CD4-positive, alpha-beta memory T cell (primary cell): ENCODE measurements at regions not wholly inside any gene's neighbourhood (a gene's known extent, or its start where the extent isn't known, plus 50 kb on each side); places are given as distances from the start of the nearest gene placed in this dataset.

ENCODE experiments used
- CTCF ChIA-PET: fragments of 350-600 bp; sonication (Branson Sonifier 250); formaldehyde crosslinking; loops from one replicate; lab custom pipeline; 2021; ENCODE audit warnings: inconsistent platforms; ENCODE audit not compliant: partially characterized antibody; lab: Charles Lee
- POLR2A ChIA-PET: fragments of 350-600 bp; sonication (Branson Sonifier 250); formaldehyde crosslinking; loops from one replicate; lab custom pipeline; 2021; ENCODE audit not compliant: partially characterized antibody; lab: Charles Lee
- DNase-seq, 5 donors: peaks; one replicate each; pipeline versions ENCODE4 v3.0.0 to v3.0.0-alpha.2; 2020 to 2022; ENCODE audit warnings: mixed read lengths in 1 of 5
- H3K27ac ChIP-seq: one replicate; pipeline ENCODE4 v1.7.0; 2013; ENCODE audit warnings: low read depth, low read length
- H3K27me3 ChIP-seq: 2 replicates; pipeline ENCODE4 v1.7.0; 2013; ENCODE audit warnings: mild to moderate bottlenecking, low read length, moderate library complexity; ENCODE audit not compliant: insufficient read depth
- H3K36me3 ChIP-seq: 2 replicates; pipeline ENCODE4 v1.7.0; 2013; ENCODE audit warnings: mild to moderate bottlenecking, low read length, moderate library complexity; ENCODE audit not compliant: insufficient read depth
- H3K4me1 ChIP-seq: 2 replicates; pipeline ENCODE4 v1.7.0; 2013; ENCODE audit warnings: mild to moderate bottlenecking, low read length, moderate library complexity; ENCODE audit not compliant: insufficient read depth
- H3K4me3 ChIP-seq, 2 donors: one replicate each; pipeline ENCODE4 v1.7.0; 2013; ENCODE audit warnings: low read length in 2 of 2, mild to moderate bottlenecking in 1 of 2
- H3K9me3 ChIP-seq, 2 donors: one replicate each; pipeline ENCODE4 v1.7.0; 2013; ENCODE audit warnings: low read length in 2 of 2, control low read depth in 1 of 2; ENCODE audit not compliant: control insufficient read depth in 1 of 2
- H3K27ac Mint-ChIP-seq, 7 donors: one replicate each; pipeline ENCODE4 v1.8.0; 2020 to 2021; ENCODE audit warnings: mixed read lengths in 7 of 7, mild to moderate bottlenecking in 6 of 7, inconsistent platforms in 3 of 7, moderate library complexity in 3 of 7
- H3K27me3 Mint-ChIP-seq, 2 donors: one replicate each; pipeline ENCODE4 v1.8.0; 2020 to 2021; ENCODE audit warnings: mixed read lengths in 2 of 2
- H3K36me3 Mint-ChIP-seq, 2 donors: one replicate each; pipeline ENCODE4 v1.8.0; 2020 to 2021; ENCODE audit warnings: mixed read lengths in 2 of 2, inconsistent platforms in 1 of 2, mild to moderate bottlenecking in 1 of 2
- H3K4me1 Mint-ChIP-seq, 4 donors: one replicate each; pipeline ENCODE4 v1.8.0; 2020 to 2021; ENCODE audit warnings: mixed read lengths in 4 of 4, mild to moderate bottlenecking in 1 of 4
- H3K4me3 Mint-ChIP-seq, 8 donors: one replicate each; pipeline ENCODE4 v1.8.0; 2020 to 2021; ENCODE audit warnings: mixed read lengths in 8 of 8, mild to moderate bottlenecking in 7 of 8, moderate library complexity in 6 of 8, inconsistent platforms in 3 of 8
- H3K9me3 Mint-ChIP-seq, 8 donors: one replicate each; pipeline ENCODE4 v1.8.0; 2020 to 2021; ENCODE audit warnings: mixed read lengths in 8 of 8, mild to moderate bottlenecking in 5 of 8, inconsistent platforms in 3 of 8, moderate library complexity in 1 of 8
- intact Hi-C: fragments of 100-400 bp; cut with micrococcal nuclease; formaldehyde crosslinking; loops from one replicate; pipeline ENCODE4 v1.15.1; 2023

DNA sequence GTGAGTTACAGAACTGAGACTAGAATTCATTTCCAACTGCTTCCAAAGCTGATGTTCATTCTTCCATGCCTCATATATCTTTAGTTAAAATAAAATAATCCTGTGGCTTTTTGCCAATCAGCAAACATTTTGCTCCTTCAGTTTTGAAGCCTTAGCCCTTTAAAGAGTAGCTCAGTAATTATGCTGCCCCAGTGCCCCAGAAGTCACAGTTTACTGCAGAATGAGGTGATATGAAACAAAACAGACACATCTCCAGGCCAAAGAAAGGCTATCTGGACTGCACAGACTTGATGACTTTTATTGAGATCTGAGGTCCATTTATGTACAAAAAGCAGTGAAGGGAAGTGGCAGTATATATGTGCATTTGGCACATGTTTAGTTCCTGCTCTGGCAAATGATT lies 285.8 kb upstream of the ZNF462 start:
- Mint-ChIP-seq H3K4me3 (no peak overlapping the region), H3K36me3 (no peaks in the 10 kb centered on the region)

DNA sequence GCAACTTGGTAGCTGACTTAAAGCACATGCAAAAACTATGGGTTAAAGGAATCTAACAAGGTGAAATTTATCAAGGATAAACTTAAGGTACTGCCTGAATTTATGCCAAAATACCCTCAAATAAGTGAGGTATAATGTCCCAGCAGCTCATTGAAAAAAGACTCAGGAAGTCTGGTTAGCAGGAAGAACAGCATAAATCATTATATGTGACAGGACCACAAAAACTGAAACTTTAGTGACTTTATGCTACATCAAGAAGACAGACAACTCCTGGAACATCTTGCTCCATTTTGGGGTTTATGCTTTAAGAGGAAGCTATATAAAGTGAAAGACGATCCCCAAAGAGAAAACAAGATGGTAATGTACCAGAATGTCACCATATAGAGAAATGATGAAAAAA lies 282.4 kb upstream of the ZNF462 start:
- POLR2A ChIA-PET = no interaction called here
- H3K27me3 Mint-ChIP-seq = no peaks in the 10 kb centered on the region
- H3K36me3 Mint-ChIP-seq = no peaks in the 10 kb centered on the region
- no peak overlapping the region for H3K4me3 Mint-ChIP-seq
- Histone ChIP-seq H3K27me3 (no peaks in the 10 kb centered on the region), H3K4me1 (no peaks in the 10 kb centered on the region), H3K4me3 (no peak overlapping the region), H3K36me3 (no peaks in the 10 kb centered on the region), H3K27ac (no peak overlapping the region), H3K9me3 (peaks cover 0 to 4% of the 10 kb centered on the region in 2 donors)
- intact Hi-C loops = no loop called here
- no peaks in the 10 kb centered on the region for H3K4me1 Mint-ChIP-seq
- no peak for DNase-seq
- H3K27ac Mint-ChIP-seq = no peak overlapping the region
- CTCF ChIA-PET = no interaction called here
- peaks cover 0 to 44% (median 22%) of the 10 kb centered on the region in 8 donors for H3K9me3 Mint-ChIP-seq

More for the DNA sequence above, 285.8 kb upstream of the ZNF462 start:
- H3K27ac ChIP-seq = no peak overlapping the region
- H3K36me3 ChIP-seq = no peaks in the 10 kb centered on the region
- H3K4me3 ChIP-seq = no peak overlapping the region
- H3K4me1 Mint-ChIP-seq = no peaks in the 10 kb centered on the region
- H3K27me3 ChIP-seq = no peaks in the 10 kb centered on the region
- POLR2A ChIA-PET = no interaction called here
- no peaks in the 10 kb centered on the region for H3K27me3 Mint-ChIP-seq
- CTCF ChIA-PET = no interaction called here
- H3K27ac Mint-ChIP-seq = no peak overlapping the region
- H3K9me3 Mint-ChIP-seq = peaks cover 3 to 44% (median 22%) of the 10 kb centered on the region in 8 donors
- intact Hi-C loops = no loop called here
- peaks cover 0 to under 1% of the 10 kb centered on the region in 2 donors for H3K9me3 ChIP-seq
- DNase-seq = no peak
- H3K4me1 ChIP-seq = no peaks in the 10 kb centered on the region

- Histone ChIP-seq H3K4me3 (no peak overlapping the region), H3K9me3 (peaks cover 0 to 4% of the 10 kb centered on the region in 2 donors), H3K36me3 (no peaks in the 10 kb centered on the region), H3K27me3 (no peaks in the 10 kb centered on the region), H3K4me1 (no peaks in the 10 kb centered on the region), H3K27ac (no peak overlapping the region)
- Mint-ChIP-seq H3K36me3 (no peaks in the 10 kb centered on the region), H3K27ac (no peak overlapping the region), H3K4me1 (no peaks in the 10 kb centered on the region), H3K9me3 (peaks cover 0 to 40% (median 22%) of the 10 kb centered on the region in 8 donors), H3K27me3 (no peaks in the 10 kb centered on the region), H3K4me3 (no peak overlapping the region)
- DNase-seq = no peak
- intact Hi-C loops = no loop called here
- ChIA-PET POLR2A (no interaction called here), CTCF (no interaction called here)
Measured at GRCh38 chr9:106581973-106582372, 281.0 kb upstream of the ZNF462 start.

- H3K4me3 ChIP-seq = no peak overlapping the region
- H3K27me3 ChIP-seq = no peaks in the 10 kb centered on the region
- Mint-ChIP-seq H3K36me3 (no peaks in the 10 kb centered on the region), H3K27me3 (no peaks in the 10 kb centered on the region), H3K27ac (no peak overlapping the region), H3K4me1 (no peaks in the 10 kb centered on the region), H3K9me3 (peaks cover 0 to 29% (median 20%) of the 10 kb centered on the region in 8 donors), H3K4me3 (no peak overlapping the region)
- no peaks in the 10 kb centered on the region for H3K4me1 ChIP-seq
- CTCF ChIA-PET = no interaction called here
- peaks cover 0 to 4% of the 10 kb centered on the region in 2 donors for H3K9me3 ChIP-seq
- DNase-seq = no peak
- H3K36me3 ChIP-seq = no peaks in the 10 kb centered on the region
- POLR2A ChIA-PET = no interaction called here
- intact Hi-C loops = no loop called here
- H3K27ac ChIP-seq = no peak overlapping the region
Measured at GRCh38 chr9:106583751-106584150, 279.2 kb upstream of the ZNF462 start.

DNA sequence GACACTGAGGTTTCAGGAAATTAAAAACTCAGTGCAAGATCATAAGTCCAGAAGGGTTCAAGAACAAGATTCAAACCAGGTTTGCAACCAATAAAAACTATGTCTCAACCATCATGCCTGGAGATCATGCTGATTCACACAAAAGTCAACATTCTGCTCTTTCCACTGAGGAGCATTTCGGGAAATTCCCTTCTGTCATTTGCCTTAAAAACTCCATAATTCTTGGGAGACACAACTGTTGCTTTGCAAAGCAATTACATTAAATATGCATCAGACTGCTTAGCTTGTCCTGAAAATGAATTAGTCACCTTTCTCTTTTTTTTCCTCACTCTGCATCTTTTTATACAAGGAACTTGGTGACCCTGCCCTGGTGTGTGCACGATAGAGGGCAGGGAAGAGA lies 275.9 kb upstream of the ZNF462 start:
- H3K9me3 Mint-ChIP-seq = peaks cover 2 to 26% (median 9%) of the 10 kb centered on the region in 8 donors
- Histone ChIP-seq H3K27ac (no peak overlapping the region), H3K4me3 (no peak overlapping the region), H3K27me3 (no peaks in the 10 kb centered on the region), H3K9me3 (peaks cover 0 to 4% of the 10 kb centered on the region in 2 donors), H3K4me1 (no peaks in the 10 kb centered on the region), H3K36me3 (no peaks in the 10 kb centered on the region)
- no peak overlapping the region for H3K4me3 Mint-ChIP-seq
- H3K4me1 Mint-ChIP-seq = no peaks in the 10 kb centered on the region
- ChIA-PET CTCF (no interaction called here), POLR2A (no interaction called here)
- no peaks in the 10 kb centered on the region for H3K27me3 Mint-ChIP-seq
- DNase-seq = no peak
- no peak overlapping the region for H3K27ac Mint-ChIP-seq
- H3K36me3 Mint-ChIP-seq = no peaks in the 10 kb centered on the region
- intact Hi-C loops = no loop called here

DNA sequence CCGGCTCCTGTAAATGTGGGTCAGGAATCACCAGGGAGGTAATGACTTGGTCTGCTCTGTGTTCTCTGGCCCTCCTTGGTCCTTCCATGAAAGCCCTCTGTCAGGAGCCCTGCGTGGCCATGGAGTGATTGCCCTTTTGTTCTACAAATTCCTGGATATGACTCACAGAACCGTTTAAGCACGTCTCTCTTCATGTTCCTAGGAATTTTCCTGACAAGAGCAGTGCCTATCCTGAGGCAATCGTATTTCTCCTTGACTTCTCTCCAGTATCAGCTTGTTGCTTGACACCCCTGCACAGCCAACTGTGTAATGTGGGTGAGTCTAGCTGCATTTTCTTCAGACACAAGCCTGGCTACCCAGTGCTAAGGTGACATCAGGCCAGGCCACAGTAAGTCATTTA lies 274.3 kb upstream of the ZNF462 start:
- ChIA-PET CTCF (no interaction called here), POLR2A (no interaction called here)
- Histone ChIP-seq H3K4me1 (no peaks in the 10 kb centered on the region), H3K27ac (no peak overlapping the region), H3K36me3 (no peaks in the 10 kb centered on the region), H3K9me3 (no peaks in the 10 kb centered on the region), H3K27me3 (no peaks in the 10 kb centered on the region), H3K4me3 (no peak overlapping the region)
- no peak overlapping the region for H3K4me3 Mint-ChIP-seq
- H3K9me3 Mint-ChIP-seq = peaks cover 2 to 35% (median 11%) of the 10 kb centered on the region in 8 donors
- H3K27ac Mint-ChIP-seq = no peak overlapping the region
- H3K4me1 Mint-ChIP-seq = no peaks in the 10 kb centered on the region
- no peaks in the 10 kb centered on the region for H3K36me3 Mint-ChIP-seq
- intact Hi-C loops = no loop called here
- no peaks in the 10 kb centered on the region for H3K27me3 Mint-ChIP-seq
- DNase-seq = no peak

DNA sequence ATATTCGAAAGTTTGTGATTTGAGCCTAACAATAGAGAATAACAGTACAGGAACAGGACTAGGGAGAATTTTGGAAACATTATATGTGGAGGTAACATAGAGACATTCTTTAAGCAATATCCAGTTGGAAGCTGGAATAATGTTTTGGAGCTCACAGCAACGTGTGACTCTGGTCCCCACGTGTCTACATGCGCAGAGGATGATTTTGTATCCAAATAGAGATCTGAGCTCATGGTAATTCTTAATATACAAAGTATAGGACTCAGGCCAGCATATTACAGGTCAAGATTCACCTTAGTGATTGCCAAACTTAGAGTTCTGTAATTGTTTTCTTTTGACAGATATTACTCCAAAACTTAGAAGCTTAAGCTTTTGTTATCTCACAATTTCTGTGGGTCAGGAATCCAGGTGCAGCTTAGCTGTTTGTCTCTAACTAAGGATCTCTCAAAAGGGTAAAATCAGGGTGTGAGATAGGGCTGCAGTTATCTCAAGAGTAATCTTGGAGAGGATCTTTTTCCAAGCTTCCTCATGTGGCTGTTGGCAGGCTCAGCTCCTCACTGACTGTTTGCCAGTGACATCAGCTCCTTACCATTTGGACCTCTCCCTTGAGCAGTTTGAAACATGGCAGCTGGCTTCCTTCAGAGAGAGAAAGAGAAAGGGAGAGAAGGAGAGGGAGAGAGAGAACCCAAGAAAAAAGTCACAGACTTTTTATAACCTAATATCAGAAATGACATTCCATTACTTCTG lies 272.0 kb upstream of the ZNF462 start:
- no peaks in the 10 kb centered on the region for H3K27me3 Mint-ChIP-seq
- no peaks in the 10 kb centered on the region for H3K4me1 Mint-ChIP-seq
- no peaks in the 10 kb centered on the region for H3K36me3 Mint-ChIP-seq
- H3K9me3 ChIP-seq = no peaks in the 10 kb centered on the region
- intact Hi-C loops = no loop called here
- ChIA-PET CTCF (no interaction called here), POLR2A (no interaction called here)
- H3K36me3 ChIP-seq = no peaks in the 10 kb centered on the region
- H3K4me3 ChIP-seq = no peak overlapping the region
- H3K4me1 ChIP-seq = no peaks in the 10 kb centered on the region
- no peak overlapping the region for H3K27ac Mint-ChIP-seq
- no peak overlapping the region for H3K4me3 Mint-ChIP-seq
- DNase-seq = no peak
- no peak overlapping the region for H3K27ac ChIP-seq
- H3K27me3 ChIP-seq = no peaks in the 10 kb centered on the region
- H3K9me3 Mint-ChIP-seq = peaks cover 2 to 26% (median 11%) of the 10 kb centered on the region in 8 donors
